HUDEP-2 (cell line): ENCODE measurements at regions not wholly inside any gene's neighbourhood (a gene's known extent, or its start where the extent isn't known, plus 50 kb on each side); places are given as distances from the start of the nearest gene placed in this dataset.

Experiments used
- DNase-seq, 76 experiments: peaks; one replicate each; lab custom pipeline; 2025; ENCODE audit not compliant: unreplicated experiment in 76 of 76; lab: John Stamatoyannopoulos, UW

DNA sequence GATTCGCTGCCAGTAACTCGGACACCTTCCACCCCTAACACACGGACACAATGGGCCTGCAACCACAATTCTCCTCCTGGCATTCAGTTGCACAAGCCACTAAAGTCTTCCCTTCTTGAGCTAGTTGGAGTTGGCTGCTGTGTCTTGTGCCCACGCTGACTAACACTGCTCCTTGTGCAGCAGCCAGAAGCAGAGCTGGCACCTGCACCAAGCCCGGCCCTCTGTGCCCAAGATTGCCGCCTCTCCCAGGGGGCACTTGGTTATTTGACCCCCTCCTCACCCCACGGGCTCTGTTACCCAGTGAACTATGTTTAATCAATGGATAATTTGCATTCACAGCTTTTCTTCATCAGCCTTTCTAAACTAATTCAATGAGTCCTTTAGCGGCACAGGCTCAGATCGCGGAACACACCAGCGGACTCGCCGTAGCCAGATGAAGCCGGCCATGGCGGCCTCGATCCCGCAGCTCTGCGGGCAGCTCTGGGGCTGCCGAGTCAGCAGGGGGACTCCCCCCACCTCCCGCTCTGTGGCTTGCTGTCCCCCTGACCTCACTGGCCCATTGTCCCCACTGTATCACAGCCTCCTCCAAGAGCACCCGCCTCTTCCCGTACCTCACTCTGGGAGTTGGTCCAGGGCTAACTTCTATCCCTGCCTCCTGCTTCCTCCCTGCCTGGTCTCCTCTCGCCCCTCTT lies 94.8 kb upstream of the AFDN start:
- DNase-seq = no peak

GRCh38 chr6:167733740-167734661 lies 92.7 kb upstream of the AFDN start:
- DNase-seq = no peak

DNA sequence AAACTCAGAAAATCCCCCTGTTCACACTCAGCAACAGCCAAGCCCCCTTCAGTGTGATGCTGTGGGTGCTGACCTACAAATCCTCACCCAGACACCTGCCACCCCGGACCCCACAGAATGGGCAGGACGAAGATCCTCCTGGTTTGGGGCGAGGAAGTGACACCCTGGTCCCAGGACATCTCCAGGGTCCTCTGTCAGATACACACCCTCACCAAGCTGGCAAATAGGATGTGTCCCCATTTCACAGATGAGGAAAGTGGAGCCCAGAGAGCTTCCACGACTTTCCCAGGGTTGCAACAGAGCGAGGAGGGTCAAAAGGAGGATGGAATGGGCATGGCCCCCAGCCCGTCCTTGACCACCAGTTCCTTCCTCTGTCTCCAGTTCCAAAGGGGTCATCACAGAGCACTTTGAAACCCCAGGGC lies 92.0 kb upstream of the AFDN start:
- no peak for DNase-seq

DNA sequence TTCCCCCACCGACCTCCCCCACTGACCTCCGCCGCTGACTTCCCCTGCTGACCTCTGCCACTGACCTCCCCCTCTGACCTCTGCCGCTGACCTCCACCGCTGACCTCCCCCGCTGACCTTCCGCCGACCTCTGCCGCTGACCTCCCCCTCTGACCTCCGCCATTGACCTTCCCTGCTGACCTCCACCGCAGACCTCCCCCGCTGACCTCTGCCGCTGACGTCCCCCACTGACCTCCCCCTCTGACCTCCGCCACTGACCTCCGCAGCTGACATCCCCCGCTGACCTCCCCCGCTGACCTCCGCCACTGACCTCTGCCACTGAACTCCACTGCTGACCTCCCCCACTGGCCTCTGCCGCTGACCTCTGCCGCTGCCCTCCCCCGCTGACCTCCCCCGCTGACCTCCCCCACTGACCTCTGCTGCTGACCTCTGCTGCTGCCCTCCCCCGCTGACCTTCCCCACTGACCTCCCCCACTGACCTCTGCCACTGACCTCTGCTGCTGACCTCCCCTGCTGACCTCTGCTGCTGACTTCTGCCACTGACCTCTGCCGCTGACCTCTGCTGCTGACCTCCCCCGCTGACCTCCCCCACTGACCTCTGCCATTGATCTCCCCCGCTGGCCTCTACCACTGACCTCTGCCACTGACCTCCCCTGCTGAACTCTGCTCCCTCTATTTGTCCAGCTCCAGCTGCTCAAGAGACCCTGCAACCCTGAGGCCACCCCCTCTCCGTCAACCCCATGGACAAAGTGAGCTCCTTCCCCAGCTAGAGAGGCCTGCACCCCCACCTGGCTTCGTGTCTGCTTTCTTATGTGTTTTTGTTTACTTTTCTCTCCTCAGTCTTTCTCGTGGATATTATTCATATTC lies 91.4 kb upstream of the AFDN start:
- DNase-seq = no peak

- no peak for DNase-seq
These were observed 90.8 kb upstream of the AFDN start for GRCh38 chr6:167735951-167736288.

DNA sequence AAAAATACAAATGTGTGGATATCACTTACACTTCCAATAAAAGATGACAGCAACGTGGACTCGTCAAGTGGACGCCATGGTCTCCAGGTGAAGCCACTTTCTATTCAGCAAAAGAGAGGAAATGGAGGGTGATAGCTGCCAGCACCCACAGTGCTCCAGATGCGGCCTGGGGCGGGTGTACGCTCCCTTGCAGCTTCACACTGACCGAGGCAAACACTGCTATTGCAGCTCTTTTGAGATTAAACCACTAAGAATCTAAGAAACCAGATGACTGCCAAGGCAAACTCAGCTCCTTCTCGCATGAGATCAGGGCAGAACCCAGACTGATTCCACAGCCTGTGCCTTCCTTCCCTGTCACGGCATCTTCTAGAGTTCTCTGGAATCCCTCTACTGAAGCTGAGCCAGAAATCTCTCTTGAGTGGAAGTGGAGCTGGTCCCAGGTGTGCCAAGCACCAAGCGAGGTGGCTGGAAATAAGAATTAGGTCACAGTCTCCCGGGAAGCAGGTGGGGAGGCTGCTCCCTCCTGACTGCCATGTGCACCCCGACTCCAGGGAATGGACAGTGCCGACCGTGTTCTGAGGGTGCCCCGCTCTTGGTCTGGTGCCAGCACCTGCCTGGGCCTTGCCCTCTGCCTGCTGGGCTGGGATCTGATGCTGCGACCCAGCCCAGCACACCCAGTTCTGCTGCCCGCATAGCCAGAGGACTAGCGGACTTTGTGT lies 90.1 kb upstream of the AFDN start:
- no peak for DNase-seq

DNA sequence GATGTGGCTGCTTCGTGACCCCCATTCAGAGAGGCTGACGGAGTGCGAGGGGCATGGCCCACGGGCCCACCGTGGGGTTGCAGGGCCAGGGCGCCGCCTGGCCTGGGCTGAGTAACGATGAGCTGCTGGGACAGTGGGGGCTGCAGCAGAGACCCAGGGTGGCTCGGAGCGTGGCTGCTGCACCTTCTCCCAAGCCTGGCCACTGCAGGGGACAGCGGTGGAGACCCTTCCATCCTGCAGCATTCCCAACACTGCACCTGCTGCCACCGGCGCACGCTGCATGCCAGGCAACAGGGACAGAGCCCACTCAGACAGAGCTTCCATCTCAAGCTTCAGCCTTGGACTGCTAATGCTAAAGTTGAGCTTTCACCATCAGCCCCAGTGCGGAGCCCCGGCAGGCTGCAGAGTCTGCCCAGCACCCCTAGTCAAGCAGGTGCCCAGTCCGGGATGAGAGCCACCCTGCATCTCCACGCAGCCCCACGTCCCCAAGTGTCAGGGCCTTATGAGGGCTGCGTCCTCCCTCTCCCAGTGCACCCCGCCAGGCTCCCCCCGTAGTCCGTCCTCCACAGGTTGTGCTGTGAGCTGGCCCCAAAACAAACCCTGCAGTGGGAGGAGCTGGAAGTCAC lies 89.4 kb upstream of the AFDN start:
- DNase-seq = no peak

DNA sequence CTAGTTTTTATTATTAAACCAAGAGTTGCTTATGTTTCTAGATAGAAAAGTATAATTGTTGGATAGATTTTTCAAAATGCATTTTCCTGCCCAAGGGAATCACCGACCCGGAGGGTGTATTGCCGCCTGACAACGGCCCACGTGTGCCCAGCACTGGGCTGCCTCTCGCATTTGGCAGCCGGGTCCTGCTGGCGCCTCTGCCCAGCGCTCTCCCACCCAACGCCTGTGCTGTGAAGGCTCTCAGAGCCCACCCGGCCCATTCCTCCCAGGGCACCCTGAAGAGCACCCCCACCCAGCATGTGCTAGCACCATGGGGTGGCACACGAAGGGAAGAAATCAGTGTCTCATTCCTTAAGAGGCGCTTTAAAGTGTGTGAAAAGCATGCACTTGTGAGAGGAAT lies 88.3 kb upstream of the AFDN start:
- no peak for DNase-seq

DNA sequence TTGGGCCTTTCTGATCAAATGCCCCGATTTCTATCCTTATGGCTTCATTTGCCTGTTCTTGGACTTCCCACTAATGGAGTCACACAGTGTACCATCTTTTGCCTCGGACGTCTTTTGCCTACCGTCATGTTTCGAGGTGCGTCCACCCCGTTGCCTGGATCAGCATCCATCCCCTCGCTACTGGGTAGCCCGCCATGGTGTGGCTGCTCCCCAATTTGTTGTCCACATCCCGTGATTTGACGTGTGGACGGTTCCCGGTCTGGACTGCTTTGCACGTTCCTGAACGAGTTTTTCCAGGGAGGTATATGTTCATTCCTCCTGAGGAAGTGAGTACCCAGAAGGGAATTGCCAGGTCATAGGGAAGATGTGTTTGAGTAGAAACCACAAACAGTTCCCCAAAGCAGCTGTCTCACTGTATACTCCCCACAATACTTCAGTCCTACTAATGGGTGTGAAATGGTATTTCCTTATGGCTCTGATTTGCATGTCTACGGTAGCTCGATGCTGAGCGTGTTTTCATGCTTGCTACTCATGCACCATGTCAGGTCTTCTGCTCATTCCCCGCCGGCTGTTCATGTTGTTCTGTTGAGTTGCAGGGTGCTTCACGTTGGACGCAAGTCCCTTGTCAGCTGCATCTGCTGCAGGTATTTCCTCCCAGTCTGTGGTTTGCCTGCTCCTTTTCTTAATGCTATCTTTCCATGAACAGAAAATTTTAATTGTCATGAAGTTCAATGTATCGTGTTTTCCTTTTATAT lies 86.8 kb upstream of the AFDN start:
- no peak for DNase-seq

DNA sequence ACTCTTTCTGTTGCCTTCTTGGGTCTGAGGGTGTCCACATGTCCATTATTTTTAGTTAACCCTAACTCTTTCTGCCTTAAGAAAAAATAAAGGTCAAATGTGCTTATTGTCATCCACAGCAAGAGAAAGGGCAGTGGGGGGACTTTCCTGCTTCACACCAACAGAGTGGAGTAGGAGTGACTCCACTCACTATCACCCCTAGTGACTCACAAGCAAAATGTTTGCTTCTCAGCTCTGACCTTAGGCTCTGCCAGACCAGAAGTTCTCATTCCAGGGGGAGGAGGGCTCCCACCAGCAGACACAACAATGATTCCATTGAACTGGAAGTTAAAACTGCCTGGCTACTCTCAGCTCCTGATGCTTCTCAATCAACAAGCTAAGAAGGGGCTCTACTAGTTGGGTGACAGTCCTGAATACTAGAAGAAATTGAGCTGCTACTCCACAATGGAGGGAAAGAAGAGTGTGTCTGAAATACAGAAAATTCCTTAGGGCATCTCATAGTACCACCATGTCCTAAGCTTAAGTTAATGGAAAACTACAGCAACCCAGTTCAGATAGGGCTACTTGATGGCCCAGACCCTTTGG lies 83.9 kb upstream of the AFDN start:
- no peak for DNase-seq

GRCh38 chr6:167744681-167745669 lies 81.7 kb upstream of the AFDN start:
- DNase-seq = no peak

GRCh38 chr6:167745670-167746389 lies 80.9 kb upstream of the AFDN start:
- DNase-seq = no peak

- DNase-seq = no peak
These were observed 80.3 kb upstream of the AFDN start for GRCh38 chr6:167746390-167746907.

GRCh38 chr6:167746975-167747374 lies 79.7 kb upstream of the AFDN start:
- no peak for DNase-seq

- no peak for DNase-seq
These were observed 79.1 kb upstream of the AFDN start for GRCh38 chr6:167747645-167748044.

GRCh38 chr6:167748046-167748445 lies 78.7 kb upstream of the AFDN start:
- DNase-seq = no peak
